ENCODE measurements at regions not wholly inside any gene's neighbourhood (a gene's known extent, or its start where the extent isn't known, plus 50 kb on each side); places are given as distances from the start of the nearest gene placed in this dataset.

DNA sequence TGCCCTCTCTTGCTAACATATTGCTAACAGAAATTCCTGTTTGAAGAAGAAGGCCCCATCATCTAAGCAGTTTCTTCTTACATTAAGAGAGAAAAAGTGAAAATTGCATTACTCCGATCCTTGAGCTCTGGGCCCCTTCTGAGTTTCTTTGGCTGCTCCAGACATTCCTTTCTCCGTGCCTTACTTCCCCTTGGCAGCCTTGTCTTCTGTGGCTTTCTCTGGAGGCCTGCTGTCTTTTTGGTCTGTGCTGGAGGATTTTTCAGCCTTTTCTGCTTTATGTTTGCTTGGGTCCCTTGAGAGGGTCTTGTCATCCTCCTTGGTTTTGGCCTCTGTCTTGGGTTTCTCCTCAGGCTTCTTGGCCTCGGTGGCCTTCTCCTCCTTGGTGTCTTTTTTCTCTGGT is 378.8 kb upstream of the CHD6 start:
- peaks cover 33% of the 10 kb centered on the region for H3K9me3 ChIP-seq (ENCODE audit: control insufficient read depth, insufficient read depth, low read length)
- ChIA-PET POLR2A (ENCODE audit: unreplicated experiment) (no interaction called here), CTCF (no interaction called here)
- no peak overlapping the region for H4K5ac ChIP-seq (ENCODE audit: low read depth, low read length)
- no peak overlapping the region for H3K9ac ChIP-seq (ENCODE audit: low read depth, low read length)
- no peak overlapping the region for H2BK20ac ChIP-seq (ENCODE audit: low read depth, low read length)
- in situ Hi-C loops (cut with MboI; ENCODE audit: low sequenced_read_pairs): no loop called here
- no peak overlapping the region for H3K4ac ChIP-seq (ENCODE audit: low read depth, low read length)
- no peak overlapping the region for H3K4me3 ChIP-seq (ENCODE audit: insufficient read depth, low read depth, low read length)
- no CpG with 5 or more reads among the region's 3 CpGs for WGBS, 2 experiments (ENCODE audit: extremely low coverage in 2 of 2, insufficient read length in 1 of 2)
- H3K36me3 ChIP-seq (ENCODE audit: control insufficient read depth, insufficient read depth, low read length): no peaks in the 10 kb centered on the region
- intact Hi-C loops (cut with micrococcal nuclease): no loop called here
- no peaks in the 10 kb centered on the region for H3K4me1 ChIP-seq (ENCODE audit: control insufficient read depth, insufficient read depth, low read length)
- no peak overlapping the region for H2BK15ac ChIP-seq (ENCODE audit: low read depth, low read length)
- dilution Hi-C loops (cut with HindIII; ENCODE audit: low sequenced_read_pairs, unreplicated experiment): no loop called here
- no peaks in the 10 kb centered on the region for H4K20me1 ChIP-seq (ENCODE audit: insufficient read depth, low read length)
- H4K91ac ChIP-seq (ENCODE audit: insufficient read depth, low read depth, low read length): no peak overlapping the region
- TF ChIP-seq POLR2A (IDR thresholded peaks at IDR 0.05; ENCODE audit: low read depth, low read length): no peak
- TF ChIP-seq BHLHE40 (IDR thresholded peaks at IDR 0.05; ENCODE audit: low read depth, low read length): no peak
- H3K27ac ChIP-seq (ENCODE audit: insufficient read depth, low read length): no peak overlapping the region
- no peak overlapping the region for H3K23ac ChIP-seq (ENCODE audit: low read depth, low read length)
- H3K14ac ChIP-seq (replicated peaks; ENCODE audit: low read depth, low read length): no peak overlapping the region
- no peak for DNase-seq
- no TSS peak for BruUV-seq (replicated peaks)
- H2BK120ac ChIP-seq (ENCODE audit: low read depth, low read length): no peak overlapping the region
- no peaks in the 10 kb centered on the region for H3K79me1 ChIP-seq (ENCODE audit: low read depth in 1 of 2, low read length in 2 of 2)
- no peak overlapping the region for H3K18ac ChIP-seq (ENCODE audit: low read depth, low read length)
- H2AK9ac ChIP-seq (replicated peaks; ENCODE audit: low read depth, low read length, poor library complexity): no peak overlapping the region
- H3K27me3 ChIP-seq (ENCODE audit: control insufficient read depth, insufficient read depth, low read length): no peaks in the 10 kb centered on the region
- H3K4me2 ChIP-seq (ENCODE audit: low read depth, low read length): no peak overlapping the region
- no peak overlapping the region for H2AFZ ChIP-seq (replicated peaks; ENCODE audit: low read length, poor library complexity)
- H3K56ac ChIP-seq (ENCODE audit: extremely low read depth, insufficient read depth, low read length): no peak overlapping the region
- H2BK5ac ChIP-seq (ENCODE audit: low read depth, low read length, poor library complexity, severe bottlenecking): no peak overlapping the region
- no peak overlapping the region for H2AK5ac ChIP-seq (ENCODE audit: low read depth, low read length)
- no peaks in the 10 kb centered on the region for H3K9me1 ChIP-seq (ENCODE audit: insufficient read depth, low read length)
- ATAC-seq (ENCODE audit: low read depth): no peak
- H4K8ac ChIP-seq (ENCODE audit: low read depth in 2 of 2, low read length in 2 of 2): no peak overlapping the region
